Neural progenitor cell (in vitro differentiated cells): ENCODE measurements at regions not wholly inside any gene's neighbourhood (a gene's known extent, or its start where the extent isn't known, plus 50 kb on each side); places are given as distances from the start of the nearest gene placed in this dataset. TPM values are rescaled to one million over a fixed set of nuclear protein-coding genes. Genes with fewer than 3 reads are reported as not detected.

Source experiments
- DNase-seq: peaks from one replicate; pipeline ENCODE4 v3.0.0-alpha.2; 2016; ENCODE audit warnings: low spot score
- H2AFZ ChIP-seq: fragments of 200-600 bp; sonication (generic); replicated peaks from 2 replicates; pipeline ENCODE4 v1.6.1; 2016; ENCODE audit warnings: antibody characterized with exemption
- H3F3A ChIP-seq: fragments of 200-600 bp; sonication (generic); 2 replicates; pipeline ENCODE4 v1.6.1; 2016; ENCODE audit warnings: antibody characterized with exemption, low read depth
- H3K27ac ChIP-seq: fragments of 200-600 bp; sonication (generic); 2 replicates; pipeline ENCODE4 v1.5.1; 2016; ENCODE audit warnings: mild to moderate bottlenecking
- H3K27me3 ChIP-seq: fragments of 200-600 bp; sonication (generic); 2 replicates; pipeline ENCODE4 v1.6.1; 2016; ENCODE audit warnings: mild to moderate bottlenecking, moderate library complexity
- H3K36me3 ChIP-seq: fragments of 200-600 bp; sonication (generic); 2 replicates; pipeline ENCODE4 v1.5.1; 2016
- H3K4me1 ChIP-seq: fragments of 200-600 bp; sonication (generic); 2 replicates; pipeline ENCODE4 v1.6.1; 2016; ENCODE audit warnings: mixed run types
- H3K4me2 ChIP-seq: fragments of 200-600 bp; sonication (generic); 2 replicates; pipeline ENCODE4 v1.6.1; 2016
- H3K4me3 ChIP-seq: fragments of 200-600 bp; sonication (generic); 2 replicates; pipeline ENCODE4 v1.5.1; 2016
- H3K79me2 ChIP-seq: fragments of 200-600 bp; sonication (generic); 2 replicates; pipeline ENCODE4 v1.6.1; 2016; ENCODE audit warnings: low read depth
- H3K9ac ChIP-seq: fragments of 200-600 bp; sonication (generic); 2 replicates; pipeline ENCODE4 v1.6.1; 2016
- H3K9me3 ChIP-seq: fragments of 200-600 bp; sonication (generic); 2 replicates; pipeline ENCODE4 v1.5.1; 2016; ENCODE audit warnings: low read depth
- H4K20me1 ChIP-seq: fragments of 200-600 bp; sonication (generic); 2 replicates; pipeline ENCODE4 v1.6.1; 2016; ENCODE audit warnings: low read depth
- H3K27ac Mint-ChIP-seq: 3 replicates; pipeline ENCODE4 v1.8.0; 2021; ENCODE audit warnings: mixed read lengths
- H3K27me3 Mint-ChIP-seq: 2 replicates; pipeline ENCODE4 v1.8.0; 2022; ENCODE audit warnings: low read depth, mild to moderate bottlenecking, inconsistent platforms, moderate library complexity, mixed read lengths; ENCODE audit not compliant: insufficient read depth
- H3K36me3 Mint-ChIP-seq: 3 replicates; pipeline ENCODE4 v1.8.0; 2021; ENCODE audit warnings: mixed read lengths
- H3K4me1 Mint-ChIP-seq: 3 replicates; pipeline ENCODE4 v1.8.0; 2021; ENCODE audit warnings: mixed read lengths
- H3K4me3 Mint-ChIP-seq: 3 replicates; pipeline ENCODE4 v1.8.0; 2021; ENCODE audit warnings: mild to moderate bottlenecking, moderate library complexity, mixed read lengths
- H3K9me3 Mint-ChIP-seq: 3 replicates; pipeline ENCODE4 v1.8.0; 2020; ENCODE audit warnings: mixed read lengths
- CTCF ChIP-seq: fragments of 200-600 bp; sonication (generic); IDR thresholded peaks from 2 replicates; pipeline ENCODE4 v1.5.1; 2017; ENCODE audit warnings: antibody characterized with exemption, mild to moderate bottlenecking
- EZH2 ChIP-seq: fragments of 200-600 bp; sonication (generic); IDR thresholded peaks from 2 replicates; pipeline ENCODE4 v1.6.1; 2017; ENCODE audit warnings: antibody characterized with exemption, mild to moderate bottlenecking, moderate library complexity
- EZH2phosphoT487 ChIP-seq: fragments of 200-600 bp; sonication (generic); IDR thresholded peaks from 2 replicates; pipeline ENCODE4 v1.6.1; 2017; ENCODE audit warnings: antibody characterized with exemption
- small RNA-seq: library from RNA; depleted of rRNA; stranded (forward); fragments of <200 nt; gene quantifications from one replicate; pipeline ENCODE3, GENCODE V24; 2015

GRCh38 chr7:85239109-85239508, 52.3 kb upstream of the SEMA3D start:
- Histone ChIP-seq H3K4me2 (no peak overlapping the region), H3K27ac (no peak overlapping the region), H3K4me3 (no peak overlapping the region), H3K36me3 (no peaks in the 10 kb centered on the region), H3K4me1 (no peaks in the 10 kb centered on the region), H3K79me2 (no peaks in the 10 kb centered on the region), H2AFZ (no peak overlapping the region), H3K9ac (no peak overlapping the region), H4K20me1 (no peaks in the 10 kb centered on the region), H3K9me3 (no peaks in the 10 kb centered on the region), H3F3A (no peaks in the 10 kb centered on the region), H3K27me3 (peaks cover 82% of the 10 kb centered on the region)
- Mint-ChIP-seq H3K27ac (no peak overlapping the region), H3K36me3 (no peaks in the 10 kb centered on the region), H3K4me3 (no peak overlapping the region), H3K27me3 (no peaks in the 10 kb centered on the region), H3K9me3 (no peaks in the 10 kb centered on the region), H3K4me1 (no peaks in the 10 kb centered on the region)
- TF ChIP-seq EZH2 (no peak), EZH2phosphoT487 (peak; percentile 80)
- DNase-seq, result peak; percentile 65

DNA sequence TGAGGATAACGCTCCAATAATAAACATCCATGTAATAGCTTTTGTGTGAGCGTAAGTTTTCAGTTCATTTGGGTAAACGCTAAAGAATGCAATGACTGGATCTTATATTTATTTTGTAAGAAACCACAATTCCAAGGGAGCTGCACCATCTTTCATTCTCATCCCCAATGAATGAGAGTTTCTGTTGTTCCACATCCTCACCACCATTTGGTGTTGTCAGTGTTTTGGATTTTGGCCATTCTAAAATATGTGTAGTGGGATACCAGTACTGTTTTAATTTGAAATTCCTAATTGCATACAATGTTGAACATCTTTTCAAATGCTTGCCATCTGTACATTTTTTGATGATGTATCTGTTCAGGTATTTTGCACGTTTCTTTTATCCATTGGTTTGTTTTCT, 50.9 kb upstream of the SEMA3D start:
- no peak overlapping the region for H3K4me3 Mint-ChIP-seq
- Histone ChIP-seq H3K36me3 (no peaks in the 10 kb centered on the region), H3K4me2 (no peak overlapping the region), H3K9me3 (no peaks in the 10 kb centered on the region), H4K20me1 (no peaks in the 10 kb centered on the region), H3K4me1 (no peaks in the 10 kb centered on the region), H3K27me3 (peaks cover 72% of the 10 kb centered on the region), H3F3A (no peaks in the 10 kb centered on the region), H3K27ac (no peak overlapping the region), H3K9ac (no peak overlapping the region), H3K4me3 (no peak overlapping the region), H3K79me2 (no peaks in the 10 kb centered on the region), H2AFZ (no peak overlapping the region)
- H3K27ac Mint-ChIP-seq, result no peak overlapping the region
- H3K27me3 Mint-ChIP-seq, result no peaks in the 10 kb centered on the region
- no peaks in the 10 kb centered on the region for H3K4me1 Mint-ChIP-seq
- no peak for DNase-seq
- TF ChIP-seq EZH2phosphoT487, result no peak
- no peak for TF ChIP-seq CTCF
- TF ChIP-seq EZH2, result no peak
- H3K36me3 Mint-ChIP-seq, result no peaks in the 10 kb centered on the region
- H3K9me3 Mint-ChIP-seq, result no peaks in the 10 kb centered on the region

Small RNA genes in the stretch of these regions (small RNA-seq; reads per million reads assigned to genes)
- gene DYNLL1P7, result not detected
